Stimulated activated CD4-positive, alpha-beta T cell treated with anti-CD3 and anti-CD28 coated beads, Interleukin-12 subunit alpha, Interleukin-12 subunit beta, amount 100 ng/mL, for 48 hours (primary cell): ENCODE measurements at regions not wholly inside any gene's neighbourhood (a gene's known extent, or its start where the extent isn't known, plus 50 kb on each side); places are given as distances from the start of the nearest gene placed in this dataset.

Experiments
- DNase-seq, 3 donors: peaks; one replicate each; pipeline ENCODE4 v3.0.0-alpha.2; 2020; ENCODE audit warnings: low read depth in 2 of 3, low spot score in 1 of 3

DNA sequence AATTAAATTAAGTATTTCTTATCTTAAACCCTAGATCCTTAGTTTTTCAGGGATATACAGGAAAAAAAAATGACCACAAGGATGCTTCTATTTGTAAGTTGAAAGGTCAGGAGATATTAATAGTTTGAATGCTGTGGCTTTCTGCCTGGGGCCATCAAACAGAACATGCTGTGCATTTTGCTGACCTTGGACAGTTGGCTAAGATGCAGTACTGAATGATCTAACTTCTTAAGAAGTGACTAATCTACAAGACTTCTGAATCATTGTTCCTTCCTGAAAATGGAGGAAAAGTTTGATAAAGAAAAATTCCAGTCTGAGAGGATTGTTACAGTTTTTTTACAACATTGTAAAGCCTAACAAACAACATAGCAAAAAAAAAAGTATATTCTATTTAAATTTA, 237.8 kb upstream of the JADE1 start:
- no peak for DNase-seq

DNA sequence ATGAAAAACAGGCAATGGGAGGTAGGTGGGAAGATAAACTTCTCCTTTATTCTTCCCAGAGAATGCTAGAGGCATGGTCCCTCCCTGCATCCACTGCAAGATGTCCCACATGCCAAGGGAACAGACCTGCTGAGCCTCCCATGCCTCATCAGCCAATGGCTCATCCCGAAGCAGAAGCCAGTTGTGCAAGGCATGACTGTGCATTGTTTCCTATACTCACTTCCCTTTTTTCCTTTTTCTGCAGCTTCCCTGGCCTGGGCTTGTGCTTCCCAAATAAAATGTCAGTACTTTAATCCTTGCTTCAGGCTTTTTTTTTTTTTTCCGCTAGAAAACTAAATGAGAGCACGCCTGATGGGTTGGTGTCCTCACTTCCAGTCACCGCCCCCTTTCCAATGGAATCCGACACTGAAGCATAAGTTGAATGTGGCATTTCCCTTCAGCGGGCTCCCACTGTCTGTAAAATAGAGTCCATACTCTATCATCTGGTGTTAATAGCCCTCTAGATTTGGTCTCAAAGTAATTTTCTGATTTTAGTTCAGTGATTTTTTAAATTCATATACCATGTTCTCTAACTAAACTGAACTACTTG, 239.0 kb upstream of the JADE1 start:
- no peak for DNase-seq

DNA sequence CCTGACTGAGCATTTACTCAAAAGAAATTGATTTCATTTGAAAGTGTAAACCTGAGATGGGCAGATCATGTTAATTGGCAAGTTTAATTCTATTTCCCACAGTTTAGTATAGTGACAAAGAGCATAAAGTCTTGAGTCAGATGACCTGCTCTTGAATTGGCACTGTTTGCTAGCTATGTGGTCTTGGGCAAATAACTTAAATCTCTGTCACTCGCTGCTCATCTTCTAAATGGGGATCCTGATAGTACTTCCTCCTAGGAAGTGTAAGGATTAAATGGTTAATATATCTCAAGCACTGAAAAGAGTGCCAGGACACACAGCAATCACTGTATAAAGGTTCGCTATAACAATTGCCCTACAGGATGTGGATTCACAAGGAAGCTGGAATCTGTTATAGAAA, 242.8 kb upstream of the JADE1 start:
- no peak for DNase-seq

DNA sequence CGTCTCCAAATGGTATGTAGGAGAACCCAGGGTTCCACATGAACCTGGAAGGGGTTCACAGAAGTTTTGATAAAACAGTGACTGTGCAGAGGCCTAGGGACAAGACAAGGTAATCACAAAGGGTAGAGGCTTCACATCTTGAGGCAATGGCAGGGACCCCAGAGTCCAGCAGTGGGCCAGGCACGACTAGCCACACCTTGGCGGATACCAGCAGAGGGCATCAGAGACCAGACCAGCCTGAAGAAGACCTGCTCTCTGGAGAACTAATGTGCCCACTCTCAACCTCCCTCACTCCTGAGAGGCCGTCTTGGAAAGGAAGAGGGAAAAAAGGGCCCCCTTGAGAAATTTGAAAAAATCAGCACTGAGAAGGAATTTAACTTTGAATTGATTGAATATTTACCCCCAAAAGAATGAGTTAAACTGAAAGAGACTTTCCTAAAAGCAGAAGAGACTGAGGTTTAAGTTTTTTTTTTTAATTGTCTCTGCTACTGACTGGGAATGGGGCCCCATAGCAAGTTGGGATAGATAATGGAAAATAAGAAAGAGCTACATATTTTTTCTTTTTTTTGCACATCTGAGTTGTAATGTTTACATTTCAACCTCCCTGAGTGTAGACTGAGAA, 243.8 kb upstream of the JADE1 start:
- peak in 1 of 3 donors; percentile 4 for DNase-seq

DNA sequence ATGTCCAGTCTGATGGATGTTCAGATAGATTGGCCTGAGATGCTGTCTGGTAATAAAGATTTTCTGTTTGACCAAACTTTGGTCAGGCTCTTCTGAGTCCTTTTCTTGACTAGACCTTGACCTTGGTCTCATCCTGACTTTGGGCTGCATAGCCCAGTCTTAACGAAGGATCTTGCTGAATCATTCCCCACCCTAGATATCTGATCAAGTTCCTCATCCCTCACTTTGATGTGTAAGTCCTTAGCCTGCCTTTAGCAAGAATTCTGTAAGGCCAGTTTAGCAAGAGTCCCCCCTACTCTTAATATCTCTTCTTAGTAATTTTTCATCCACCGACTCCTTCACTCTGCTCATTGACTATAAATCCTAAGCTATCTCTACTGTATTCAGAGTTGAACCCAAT, 244.4 kb upstream of the JADE1 start:
- no peak for DNase-seq

DNA sequence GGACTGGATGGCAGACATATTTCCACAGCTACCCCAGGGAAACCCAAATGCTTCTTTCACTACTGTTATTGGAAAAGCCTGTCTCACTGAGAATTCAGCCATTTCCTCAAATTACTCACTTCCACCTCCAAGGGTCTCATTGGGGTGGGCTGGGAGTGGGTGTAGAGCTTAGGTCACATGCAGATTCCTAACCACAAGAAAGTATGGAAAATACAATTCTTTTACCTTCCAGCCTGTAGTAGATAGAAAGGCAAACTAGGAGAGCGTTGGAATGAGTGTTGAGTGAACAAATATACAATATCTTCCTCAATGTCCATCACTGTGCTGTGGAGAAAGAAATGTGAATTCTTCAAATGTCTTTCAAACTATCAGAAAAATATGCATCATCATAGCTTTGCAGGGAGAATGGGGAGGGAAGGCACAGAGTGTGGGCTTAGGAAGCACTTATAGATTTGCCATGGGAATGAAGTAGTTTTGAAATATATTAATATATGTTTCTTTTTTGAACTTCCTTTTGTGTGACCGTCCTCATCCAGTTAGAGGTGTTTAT, 245.3 kb upstream of the JADE1 start:
- no peak for DNase-seq

DNA sequence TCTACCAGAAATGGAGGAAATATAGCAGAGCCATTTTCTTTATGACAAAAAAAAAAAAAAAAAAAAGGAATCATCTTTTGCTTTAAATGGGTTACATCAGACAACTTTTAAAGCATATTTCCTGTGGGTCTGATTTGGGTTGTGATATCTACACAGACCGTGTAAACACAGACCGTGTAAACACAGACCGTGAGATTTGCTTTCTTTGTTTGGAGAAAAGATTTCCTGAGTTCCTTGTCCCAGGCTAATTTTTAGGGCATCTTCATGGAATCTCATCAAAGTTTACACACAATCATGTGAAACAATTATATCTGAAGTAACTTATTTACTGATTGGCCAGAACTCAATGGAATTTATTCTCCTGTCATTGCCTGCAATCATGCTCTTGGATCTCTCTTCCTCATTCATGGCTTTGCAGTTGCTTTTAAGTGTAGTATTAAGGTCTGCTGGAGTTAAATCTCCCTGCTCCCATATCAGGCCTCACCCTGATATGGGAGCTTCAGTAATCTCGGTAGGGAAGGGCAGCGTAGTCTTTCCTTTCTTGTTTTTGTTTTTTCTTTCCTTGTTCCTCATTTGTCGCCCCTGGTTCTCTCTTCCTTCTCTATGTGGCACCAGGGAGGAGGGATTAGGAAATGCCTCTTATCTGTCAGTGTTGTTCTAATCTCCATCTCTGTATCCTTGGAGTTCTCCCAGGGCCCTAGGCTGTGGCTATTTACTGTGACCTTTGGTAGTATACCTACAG, 248.6 kb upstream of the JADE1 start:
- no peak for DNase-seq

DNA sequence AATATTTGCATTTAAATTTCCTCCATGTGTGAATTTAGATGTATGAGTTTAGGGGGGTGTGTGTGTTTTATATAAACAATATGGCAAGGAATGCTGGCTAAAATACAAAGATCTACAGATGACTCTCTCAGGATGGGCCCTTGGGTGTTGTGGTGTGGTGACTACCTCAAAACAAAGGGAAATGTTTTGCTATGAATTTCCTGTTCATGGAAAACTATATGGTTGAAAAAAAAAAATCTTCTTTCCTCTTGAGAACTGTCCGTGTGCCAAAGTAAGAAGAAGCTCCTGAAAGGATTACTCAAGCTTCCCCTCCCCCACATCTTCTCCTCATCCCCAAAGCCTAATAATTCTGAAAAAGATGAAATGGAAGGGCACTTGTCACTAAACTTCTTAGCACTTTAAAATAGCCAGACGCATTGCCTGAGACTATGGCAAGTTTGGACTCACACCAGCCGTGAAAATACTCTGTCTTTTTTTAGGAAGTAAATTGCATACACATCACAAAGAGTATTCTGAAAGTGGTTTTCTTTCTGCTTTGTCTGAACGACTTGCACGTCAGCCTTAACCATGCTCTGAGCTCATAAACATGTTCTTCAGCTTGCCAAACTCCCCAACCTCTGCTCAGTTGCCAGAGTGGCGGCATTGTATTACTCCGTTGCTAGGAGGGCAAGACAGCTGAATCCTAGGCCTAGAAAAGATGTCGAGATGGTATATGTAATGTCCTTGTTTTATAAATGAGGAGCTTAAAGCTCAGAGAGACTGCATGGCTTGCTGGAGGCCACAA, 250.4 kb upstream of the JADE1 start:
- no peak for DNase-seq

DNA sequence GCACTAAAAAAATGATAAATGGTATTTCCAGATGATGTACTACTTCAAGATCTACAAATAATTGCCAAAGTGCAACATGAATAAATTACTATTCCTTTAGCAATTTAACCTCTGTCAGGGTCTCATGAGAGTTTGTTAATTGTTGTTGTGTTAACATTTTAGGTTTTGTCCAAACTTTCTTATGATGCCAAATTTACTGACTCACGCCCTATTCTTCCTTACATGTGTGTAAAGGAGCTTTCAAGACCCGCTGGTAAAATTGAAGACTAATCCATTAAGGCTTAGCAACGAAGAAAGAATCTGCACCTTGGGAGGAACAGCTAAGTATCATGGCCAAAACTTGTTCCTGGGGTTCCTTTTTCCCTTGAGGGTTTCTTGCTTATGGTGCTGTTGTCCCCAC, 252.7 kb upstream of the JADE1 start:
- DNase-seq: no peak

DNA sequence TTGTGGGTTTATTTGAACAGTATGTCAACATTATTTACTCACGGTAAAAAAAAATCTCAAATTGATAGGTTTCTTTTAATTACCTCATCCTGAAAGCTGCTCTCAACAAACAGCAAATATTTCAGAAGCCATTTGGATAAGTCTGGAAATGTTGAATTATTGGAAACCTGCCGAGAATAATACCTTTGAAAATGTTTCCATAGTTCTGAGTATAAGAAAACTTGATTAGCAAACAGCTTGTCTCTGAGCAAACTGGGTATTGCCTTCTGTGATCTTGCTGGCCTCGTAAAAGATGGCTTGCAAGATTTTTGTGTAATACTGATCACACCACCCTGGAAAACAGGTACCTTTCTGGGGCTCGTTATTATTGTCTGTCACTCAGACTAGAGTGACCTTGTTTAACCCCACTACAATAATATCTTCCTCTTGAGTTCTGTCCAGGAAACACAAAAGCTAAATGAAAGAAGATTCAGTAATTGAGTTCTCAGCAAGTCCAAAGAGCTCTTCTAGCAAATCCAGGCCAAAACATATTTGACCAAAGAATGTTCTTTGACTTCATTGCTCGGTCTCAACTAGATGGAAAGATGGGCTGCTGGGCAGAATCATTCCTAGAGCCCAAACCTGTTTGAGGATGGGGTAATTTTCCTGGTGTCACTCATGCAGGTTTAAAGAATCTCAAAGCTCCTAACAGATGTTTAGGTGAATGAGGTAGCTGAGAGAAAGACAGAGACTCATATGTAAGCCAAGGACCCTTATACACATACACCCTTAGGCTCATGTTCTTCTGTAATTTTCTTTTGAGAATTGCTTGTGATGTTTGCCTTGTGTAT, 255.6 kb upstream of the JADE1 start:
- DNase-seq: no peak

DNA sequence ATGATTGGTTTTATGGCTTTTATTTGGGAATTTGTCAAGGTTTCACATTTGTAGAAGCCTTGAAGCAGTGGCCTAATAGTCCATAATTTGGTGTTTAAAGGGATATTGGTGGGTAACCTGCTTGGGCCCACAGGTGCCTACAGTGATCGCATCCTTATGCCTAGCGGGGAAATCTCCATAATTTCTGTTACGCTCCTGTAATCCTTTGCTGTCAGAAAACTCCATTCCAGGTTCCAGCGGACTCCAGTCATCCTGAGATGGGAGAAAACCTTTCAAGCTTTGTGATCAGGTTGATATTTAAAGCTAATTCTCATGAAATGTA, 257.0 kb upstream of the JADE1 start:
- DNase-seq: no peak

DNA sequence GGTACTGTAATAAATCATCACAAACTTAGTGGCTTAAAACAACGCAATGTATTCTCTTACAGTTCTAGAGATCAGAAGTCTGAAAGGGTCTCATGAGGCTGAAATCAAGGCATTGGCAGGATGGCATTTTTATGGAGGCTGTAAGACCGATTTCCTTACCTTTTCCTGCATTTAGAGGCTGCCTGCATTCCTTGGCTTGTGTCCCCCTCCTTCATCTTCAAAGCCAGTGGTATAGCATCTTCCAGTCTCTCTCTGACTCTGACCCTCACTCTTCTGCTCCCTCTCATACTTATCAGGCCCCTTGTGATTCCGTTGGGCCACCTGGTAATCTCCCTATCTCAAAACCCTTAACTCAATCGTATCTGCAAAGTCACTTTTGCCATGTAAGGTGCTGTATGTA, 258.2 kb upstream of the JADE1 start:
- no peak for DNase-seq

DNA sequence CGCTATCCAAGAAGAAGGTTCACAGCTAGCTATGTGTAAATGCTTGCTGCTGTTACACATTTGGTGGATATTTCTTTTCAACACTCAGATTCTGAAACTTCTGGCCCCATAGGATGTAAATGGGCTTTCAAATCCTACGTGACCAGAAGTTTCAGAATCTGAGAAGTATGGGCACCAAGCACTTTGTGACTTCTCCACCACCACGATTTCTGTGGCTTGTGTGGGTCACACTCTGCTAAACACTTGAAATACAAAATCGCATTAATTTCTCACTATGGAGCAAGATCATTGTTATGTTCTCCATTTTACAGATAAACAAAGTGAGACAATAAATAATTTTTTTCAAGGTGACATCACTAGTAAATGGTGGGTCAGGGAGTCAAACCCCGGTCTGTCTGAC, 259.4 kb upstream of the JADE1 start:
- DNase-seq: no peak

DNA sequence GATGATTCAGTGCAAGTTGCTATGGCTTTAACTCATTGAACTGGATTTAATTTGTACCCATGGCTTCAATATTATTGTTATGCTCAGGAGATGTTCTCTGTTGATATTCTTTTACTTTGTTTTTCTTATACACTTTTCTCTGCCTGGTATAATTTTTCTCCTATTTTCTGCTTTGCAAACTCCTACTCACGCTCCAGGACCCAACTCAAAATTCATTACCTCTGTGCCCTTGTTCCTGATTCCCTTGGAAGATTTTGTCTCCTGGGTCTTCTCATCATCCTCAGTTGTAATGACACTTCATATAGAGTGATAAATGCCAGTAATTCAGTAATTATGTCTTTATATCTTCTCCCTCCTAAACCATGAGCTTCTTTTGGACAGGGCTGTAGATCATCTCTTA, 259.9 kb upstream of the JADE1 start:
- DNase-seq: no peak

DNA sequence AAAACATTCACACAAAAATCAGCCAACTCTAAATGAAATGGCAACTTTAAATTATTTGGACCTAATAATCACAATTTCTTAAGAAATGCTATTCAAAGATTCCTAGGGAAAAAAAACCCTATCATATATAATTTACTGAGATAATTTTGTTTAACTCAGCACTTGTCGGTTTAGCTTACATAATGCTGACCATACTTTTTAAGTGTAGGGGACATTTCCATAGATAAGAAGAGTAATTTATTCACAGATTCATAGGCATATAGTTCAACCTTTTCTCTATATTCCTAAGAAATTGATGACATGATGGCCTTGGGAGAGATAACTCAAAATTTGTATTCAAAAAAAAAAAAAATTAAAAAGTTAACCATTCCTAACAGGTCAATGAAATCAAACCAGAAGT, 260.8 kb upstream of the PGRMC2 start:
- DNase-seq: no peak

DNA sequence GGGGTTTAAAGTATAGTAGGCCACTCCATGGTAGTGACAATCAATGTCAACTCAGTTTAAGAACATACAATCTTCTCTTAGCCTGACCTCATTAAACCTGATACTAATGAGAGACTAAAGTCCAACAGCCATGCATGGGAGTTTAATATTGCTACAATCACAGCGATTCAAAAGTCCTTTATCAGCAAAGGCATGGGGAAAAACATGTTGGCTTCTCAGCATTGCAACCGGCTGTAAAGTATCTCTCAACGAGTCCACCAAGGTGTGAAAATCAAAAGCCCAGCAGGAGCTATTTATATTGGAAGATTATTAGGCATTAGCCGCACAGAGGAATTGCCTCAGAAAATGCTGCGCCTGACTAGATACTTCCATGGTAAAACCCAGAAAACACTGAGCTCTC, 256.7 kb upstream of the PGRMC2 start:
- no peak for DNase-seq

DNA sequence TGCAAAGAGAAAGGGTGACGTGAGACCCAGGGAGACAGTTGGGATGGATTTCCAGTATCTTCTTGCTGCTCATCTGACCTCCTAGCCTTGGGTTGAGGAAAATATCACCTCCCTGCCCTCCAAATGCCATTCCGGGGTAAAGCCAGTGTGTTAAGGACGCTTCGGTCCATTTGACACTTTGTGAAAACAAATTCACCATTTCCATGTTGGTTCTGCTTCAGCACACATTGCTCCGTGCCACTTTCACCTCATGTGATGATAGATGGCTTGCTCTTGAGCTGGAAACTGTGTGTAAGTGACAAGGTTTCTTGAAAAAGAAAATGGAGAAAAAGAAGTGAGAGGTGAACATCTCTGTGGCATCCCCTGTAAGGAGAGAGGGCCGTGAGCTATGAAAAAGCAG, 256.1 kb upstream of the PGRMC2 start:
- no peak for DNase-seq

DNA sequence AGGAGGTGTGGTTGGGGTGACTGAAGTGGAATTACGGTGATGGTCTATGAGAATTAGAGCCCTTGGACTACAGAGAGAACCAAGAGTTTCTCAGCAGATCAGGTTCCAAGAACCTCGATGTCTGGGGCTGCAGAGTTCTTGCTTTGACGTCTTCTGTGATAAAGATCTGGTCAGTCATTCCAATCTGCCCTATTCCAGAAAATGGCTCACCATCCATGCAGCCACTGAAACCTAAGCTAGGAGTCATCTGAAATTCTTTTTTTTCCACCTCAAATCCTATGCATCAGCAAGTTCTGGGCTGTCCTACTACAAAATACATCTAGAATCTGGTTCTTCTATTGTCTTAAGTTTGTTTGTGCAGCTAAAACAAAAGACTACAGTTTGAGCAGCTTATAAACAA, 254.4 kb upstream of the PGRMC2 start:
- DNase-seq: no peak

DNA sequence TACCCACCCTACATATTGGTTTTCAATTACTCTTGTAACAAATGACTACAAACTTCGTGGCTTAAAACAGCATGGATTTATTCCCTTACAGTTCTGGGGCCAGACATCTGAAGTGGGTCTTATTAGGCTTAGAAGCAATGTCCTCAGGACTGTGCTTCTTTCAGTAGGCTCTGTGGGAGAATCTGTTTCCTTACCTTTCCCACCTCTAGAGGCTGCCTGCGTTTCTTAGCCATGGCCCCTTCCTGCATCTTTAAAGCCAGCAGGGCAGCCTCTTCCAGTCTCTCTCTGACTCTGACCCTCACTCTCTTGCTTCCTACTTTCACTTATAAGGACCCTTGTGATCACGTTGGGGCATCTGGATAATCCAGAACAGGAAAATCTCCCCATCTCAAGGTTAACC, 252.5 kb upstream of the PGRMC2 start:
- no peak for DNase-seq

DNA sequence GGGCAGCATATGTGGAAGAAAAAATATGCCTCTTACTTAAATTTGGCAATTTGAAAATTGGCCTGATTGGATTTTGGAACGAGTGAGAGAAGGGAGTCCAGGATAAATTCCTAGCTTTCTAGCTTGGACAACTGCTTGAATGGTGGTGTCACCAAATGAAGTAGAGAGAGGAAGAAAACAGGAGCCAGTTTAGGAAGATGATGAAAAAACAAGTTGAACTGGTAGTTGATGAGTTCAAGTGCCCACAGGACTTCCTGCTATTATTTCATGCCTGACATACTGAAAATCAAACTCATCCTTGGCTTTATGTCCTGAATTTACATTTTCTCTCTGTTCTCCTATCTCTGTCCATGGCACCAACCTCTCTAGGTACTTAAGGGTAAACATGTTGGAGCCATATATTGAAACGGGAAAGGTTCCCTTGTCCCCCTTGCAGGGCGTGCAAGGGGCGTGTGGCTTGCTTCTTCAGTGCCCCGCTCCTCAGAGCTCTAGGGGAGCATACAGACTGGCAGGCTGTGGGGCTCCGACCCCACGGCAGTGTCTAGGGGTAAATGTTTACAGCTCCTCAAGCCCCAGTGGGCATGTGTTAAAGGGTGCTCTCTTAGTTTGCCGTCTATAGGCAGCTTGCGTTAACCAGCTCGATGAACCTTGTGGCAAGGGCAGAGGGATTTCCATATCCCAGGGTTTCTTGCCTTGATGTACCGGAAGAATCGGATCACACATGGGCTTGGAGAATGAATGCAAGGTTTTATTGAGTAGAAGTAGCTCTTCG, 250.7 kb upstream of the PGRMC2 start:
- DNase-seq: no peak
